ENCODE measurements at regions not wholly inside any gene's neighbourhood (a gene's known extent, or its start where the extent isn't known, plus 50 kb on each side); places are given as distances from the start of the nearest gene placed in this dataset.

DNA sequence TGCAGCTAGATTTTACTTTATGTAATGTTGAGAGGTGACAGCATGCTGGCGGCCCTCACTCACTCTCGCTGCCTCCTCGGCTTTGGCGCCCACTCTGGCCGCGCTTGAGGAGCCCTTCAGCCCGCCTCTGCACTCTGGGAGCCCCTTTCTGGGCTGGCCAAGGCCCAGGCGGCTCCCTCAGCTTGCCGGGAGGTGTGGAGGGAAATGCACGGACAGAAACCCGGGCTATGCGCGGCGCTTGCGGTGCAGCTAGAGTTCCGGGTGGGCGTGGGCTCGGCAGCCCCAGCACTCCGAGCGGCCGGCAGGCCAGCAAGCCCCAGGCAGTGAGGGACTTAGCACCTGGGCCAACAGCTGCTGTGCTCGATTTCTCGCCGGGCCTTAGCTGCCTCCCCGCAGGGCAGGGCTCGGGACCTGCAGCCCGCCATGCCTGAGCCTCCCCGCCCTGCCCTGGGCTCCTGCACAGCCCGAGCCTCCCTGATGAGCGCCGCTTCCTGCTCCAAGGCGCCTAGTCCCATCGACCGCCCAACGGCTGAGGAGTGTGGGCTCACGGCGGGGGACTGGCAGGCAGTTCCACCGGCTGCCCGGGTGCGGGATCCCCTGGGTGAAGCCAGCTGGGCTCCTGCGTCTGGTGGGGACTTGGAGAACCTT lies 128.7 kb downstream of the GASK1B start:
- no peaks in the 10 kb centered on the region for H3K9me3 ChIP-seq
- no peak for TF ChIP-seq CTCF (IDR thresholded peaks at IDR 0.05)
- no peak for TF ChIP-seq POLR2A (IDR thresholded peaks at IDR 0.05)
- intact Hi-C loops (cut with DNase I), result no loop called here
- DNase-seq, result no peak
- H3K36me3 ChIP-seq, result no peaks in the 10 kb centered on the region
- H3K27me3 ChIP-seq, result no peaks in the 10 kb centered on the region
- no peak overlapping the region for H3K4me3 ChIP-seq
- H3K4me1 ChIP-seq, result no peaks in the 10 kb centered on the region
- 86 to 89% methylated on average over 8 to 19 of the region's 41 CpGs for WGBS, 2 donors
- no peak overlapping the region for H3K27ac ChIP-seq

DNA sequence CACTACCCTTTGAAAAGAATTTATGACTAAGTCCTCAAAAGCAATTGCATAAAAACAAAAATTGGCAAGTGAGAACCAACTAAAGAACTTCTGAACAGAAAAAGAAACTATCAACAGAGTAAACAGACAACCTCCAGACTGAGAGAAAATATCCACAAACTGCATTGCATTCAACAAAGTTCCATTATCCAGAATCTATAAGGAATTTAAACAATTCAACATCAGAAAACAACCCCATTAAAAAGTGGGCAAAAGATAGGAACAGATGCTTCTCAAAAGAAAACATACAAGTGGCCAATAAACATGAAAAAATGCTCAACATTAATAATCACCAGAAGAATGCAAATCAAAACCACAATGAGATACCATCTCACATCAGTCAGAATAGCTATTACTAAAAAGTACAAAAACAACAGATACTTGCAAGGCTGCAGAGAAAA lies 130.2 kb downstream of the GASK1B start:
- Histone ChIP-seq H3K27ac (no peak overlapping the region), H3K4me3 (no peak overlapping the region), H3K4me1 (no peaks in the 10 kb centered on the region), H3K9me3 (no peaks in the 10 kb centered on the region), H3K27me3 (no peaks in the 10 kb centered on the region), H3K36me3 (no peaks in the 10 kb centered on the region)
- intact Hi-C loops (cut with DNase I), result no loop called here
- no peak for TF ChIP-seq CTCF (IDR thresholded peaks at IDR 0.05)
- no peak for TF ChIP-seq POLR2A (IDR thresholded peaks at IDR 0.05)
- no peak for DNase-seq

- TF ChIP-seq CTCF (IDR thresholded peaks at IDR 0.05) (no peak), POLR2A (IDR thresholded peaks at IDR 0.05) (no peak)
- Histone ChIP-seq H3K4me1 (no peaks in the 10 kb centered on the region), H3K36me3 (no peaks in the 10 kb centered on the region), H3K9me3 (no peaks in the 10 kb centered on the region), H3K27me3 (no peaks in the 10 kb centered on the region), H3K4me3 (no peak overlapping the region), H3K27ac (no peak overlapping the region)
- intact Hi-C loops (cut with DNase I), result no loop called here
- DNase-seq, result no peak
Observed at GRCh38 chr4:158038718-158039117, 134.1 kb downstream of the GASK1B start.

- TF ChIP-seq POLR2A (IDR thresholded peaks at IDR 0.05) (no peak), CTCF (IDR thresholded peaks at IDR 0.05) (no peak)
- intact Hi-C loops (cut with DNase I), result no loop called here
- no peak overlapping the region for H3K27ac ChIP-seq
- DNase-seq, result no peak
- no peaks in the 10 kb centered on the region for H3K36me3 ChIP-seq
- no peaks in the 10 kb centered on the region for H3K4me1 ChIP-seq
- H3K27me3 ChIP-seq, result no peaks in the 10 kb centered on the region
- WGBS, 2 donors, result 100% methylated on average over 1 of the region's 1 CpG
- no peaks in the 10 kb centered on the region for H3K9me3 ChIP-seq
- H3K4me3 ChIP-seq, result no peak overlapping the region
Observed at GRCh38 chr4:158036998-158037397, 135.8 kb downstream of the GASK1B start.

GRCh38 chr4:158035662-158036195 lies 137.1 kb downstream of the GASK1B start:
- TF ChIP-seq CTCF (IDR thresholded peaks at IDR 0.05) (no peak), POLR2A (IDR thresholded peaks at IDR 0.05) (no peak)
- no peak overlapping the region for H3K4me3 ChIP-seq
- H3K27me3 ChIP-seq, result no peaks in the 10 kb centered on the region
- H3K36me3 ChIP-seq, result no peaks in the 10 kb centered on the region
- intact Hi-C loops (cut with DNase I), result no loop called here
- no peak for DNase-seq
- H3K9me3 ChIP-seq, result no peaks in the 10 kb centered on the region
- 76 to 80% methylated on average over 2 of the region's 2 CpGs for WGBS, 2 donors
- H3K4me1 ChIP-seq, result no peaks in the 10 kb centered on the region
- no peak overlapping the region for H3K27ac ChIP-seq

Measured in esophagus squamous epithelium (tissue), 5 donors.